ENCODE measurements at regions not wholly inside any gene's neighbourhood (a gene's known extent, or its start where the extent isn't known, plus 50 kb on each side); places are given as distances from the start of the nearest gene placed in this dataset.

- Histone ChIP-seq H3K4me3 (ENCODE audit: control extremely low read depth in 1 of 5, extremely low read depth in 1 of 5, insufficient read depth in 1 of 5, low read depth in 2 of 5, low read length in 4 of 5) (no peak overlapping the region), H3K79me2 (ENCODE audit: control insufficient read depth, insufficient read depth, low read length) (no peaks in the 10 kb centered on the region), H3K4me2 (replicated peaks; ENCODE audit: low read depth, low read length, poor library complexity, severe bottlenecking) (no peak overlapping the region), H3K27ac (ENCODE audit: low read length in 2 of 2) (no peak overlapping the region), H4K20me1 (ENCODE audit: control insufficient read depth, insufficient read depth, low read length, poor library complexity, severe bottlenecking) (no peaks in the 10 kb centered on the region), H3K9me3 (ENCODE audit: control extremely low read depth in 1 of 3, control insufficient read depth in 2 of 3, insufficient read depth in 1 of 3, low read length in 2 of 3) (no peaks in the 10 kb centered on the region), H2AFZ (ENCODE audit: insufficient read depth, low read depth, low read length, poor library complexity, severe bottlenecking) (no peak overlapping the region), H3K4me1 (ENCODE audit: control insufficient read depth in 2 of 2, insufficient read depth in 2 of 2, low read length in 2 of 2) (peaks cover 19 to 24% of the 10 kb centered on the region in 2 donors), H3K27me3 (replicated peaks in 1 of 4; ENCODE audit: control extremely low read depth in 1 of 4, control insufficient read depth in 3 of 4, insufficient read depth in 4 of 4, low read length in 3 of 4) (no peaks in the 10 kb centered on the region), H3K9ac (ENCODE audit: low read length) (no peak overlapping the region), H3K36me3 (replicated peaks in 1 of 2; ENCODE audit: control extremely low read depth in 1 of 2, control insufficient read depth in 1 of 2, extremely low read depth in 1 of 2, insufficient read depth in 2 of 2, low read length in 1 of 2) (no peaks in the 10 kb centered on the region)
- no CpG with 5 or more reads among the region's 6 CpGs for WGBS (ENCODE audit: insufficient coverage)
- ChIA-PET CTCF (interaction anchor here (1.0 to 2.9 kb wide), 5 partner anchors 10 to 205 kb away, joined by 3 to 18 read pairs (median 13); no protein-coding TSS in a partner anchor), POLR2A (no interaction called here)
- intact Hi-C loops (cut with micrococcal nuclease), result no loop called here
- Mint-ChIP-seq H3K4me1 (peaks cover 23% of the 10 kb centered on the region), H3K9me3 (ENCODE audit: insufficient read depth) (no peaks in the 10 kb centered on the region), H3K27me3 (no peaks in the 10 kb centered on the region), H3K4me3 (no peak overlapping the region), H3K27ac (peak overlapping the region; percentile 26)
- ATAC-seq (ENCODE audit: low read depth) (no peak), DNase-seq (no peak)
- TF ChIP-seq CTCF (IDR thresholded peaks at IDR 0.05) (no peak), EZH2 (IDR thresholded peaks at IDR 0.05; ENCODE audit: borderline replicate concordance, insufficient read depth, low read depth, low read length, poor library complexity, severe bottlenecking) (no peak)
Measured at GRCh38 chr6:25061289-25061936, 125.7 kb upstream of the RIPOR2 start.

- H3K4me2 ChIP-seq (replicated peaks; ENCODE audit: low read depth, low read length, poor library complexity, severe bottlenecking), result no peak overlapping the region
- no peaks in the 10 kb centered on the region for H4K20me1 ChIP-seq (ENCODE audit: control insufficient read depth, insufficient read depth, low read length, poor library complexity, severe bottlenecking)
- TF ChIP-seq EZH2 (IDR thresholded peaks at IDR 0.05; ENCODE audit: borderline replicate concordance, insufficient read depth, low read depth, low read length, poor library complexity, severe bottlenecking) (no peak), CTCF (IDR thresholded peaks at IDR 0.05) (no peak)
- Mint-ChIP-seq H3K27me3 (no peaks in the 10 kb centered on the region), H3K27ac (no peak overlapping the region), H3K4me1 (peaks cover 17% of the 10 kb centered on the region), H3K9me3 (ENCODE audit: insufficient read depth) (no peaks in the 10 kb centered on the region), H3K4me3 (no peak overlapping the region)
- 93% methylated on average over 5 of the region's 7 CpGs for WGBS (ENCODE audit: insufficient coverage)
- ChIA-PET POLR2A (no interaction called here), CTCF (interaction anchor here (0.8 to 2.9 kb wide), 10 partner anchors 8 to 206 kb away, joined by 3 to 18 read pairs (median 4); no protein-coding TSS in a partner anchor)
- H3K9ac ChIP-seq (ENCODE audit: low read length), result no peak overlapping the region
- H3K9me3 ChIP-seq (ENCODE audit: control extremely low read depth in 1 of 3, control insufficient read depth in 2 of 3, insufficient read depth in 1 of 3, low read length in 2 of 3), result no peaks in the 10 kb centered on the region
- intact Hi-C loops (cut with micrococcal nuclease), result no loop called here
- no peaks in the 10 kb centered on the region for H3K36me3 ChIP-seq (replicated peaks in 1 of 2; ENCODE audit: control extremely low read depth in 1 of 2, control insufficient read depth in 1 of 2, extremely low read depth in 1 of 2, insufficient read depth in 2 of 2, low read length in 1 of 2)
- no peak overlapping the region for H2AFZ ChIP-seq (ENCODE audit: insufficient read depth, low read depth, low read length, poor library complexity, severe bottlenecking)
- DNase-seq (no peak), ATAC-seq (ENCODE audit: low read depth) (no peak)
- H3K27me3 ChIP-seq (replicated peaks in 1 of 4; ENCODE audit: control extremely low read depth in 1 of 4, control insufficient read depth in 3 of 4, insufficient read depth in 4 of 4, low read length in 3 of 4), result no peaks in the 10 kb centered on the region
- H3K4me3 ChIP-seq (ENCODE audit: control extremely low read depth in 1 of 5, extremely low read depth in 1 of 5, insufficient read depth in 1 of 5, low read depth in 2 of 5, low read length in 4 of 5), result no peak overlapping the region
- H3K27ac ChIP-seq (ENCODE audit: low read length in 2 of 2), result no peak overlapping the region
- no peaks in the 10 kb centered on the region for H3K79me2 ChIP-seq (ENCODE audit: control insufficient read depth, insufficient read depth, low read length)
- H3K4me1 ChIP-seq (ENCODE audit: control insufficient read depth in 2 of 2, insufficient read depth in 2 of 2, low read length in 2 of 2), result peaks cover 11 to 16% of the 10 kb centered on the region in 2 donors
Measured at GRCh38 chr6:25062070-25062811, 126.5 kb upstream of the RIPOR2 start.
